NCI-H2171 treated with DMSO at 0.1 percent for 48 hours (cell line): ENCODE measurements at regions not wholly inside any gene's neighbourhood (a gene's known extent, or its start where the extent isn't known, plus 50 kb on each side); places are given as distances from the start of the nearest gene placed in this dataset.
"Not testable (repeated sequence)": the region's sequence is repeated elsewhere in the genome, so short reads cannot be mapped to it uniquely, and the experiment has no call there.

Experiments used
- DNase-seq: peaks from one replicate; lab custom pipeline; 2025; lab: John Stamatoyannopoulos, UW

DNA sequence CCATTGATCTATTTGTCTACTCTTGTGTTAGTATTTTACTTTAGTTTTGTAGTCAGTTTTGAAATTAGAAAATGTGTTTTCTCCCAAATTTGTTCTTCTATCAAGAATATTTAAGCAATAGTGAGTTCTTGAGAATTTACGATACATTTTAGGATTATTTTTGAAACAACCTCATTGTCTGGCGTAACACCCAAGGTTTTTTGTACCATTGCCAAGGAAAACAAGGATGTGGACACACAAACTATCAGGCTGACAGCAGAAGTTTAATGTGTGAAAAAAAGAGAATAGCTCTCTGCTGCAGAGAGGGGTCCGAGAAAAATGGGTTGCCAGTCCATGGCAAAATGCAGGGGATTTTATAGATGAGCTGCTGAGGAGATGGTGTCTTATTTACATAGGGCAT lies 865.1 kb upstream of the CNTN5 start:
- no peak for DNase-seq

DNA sequence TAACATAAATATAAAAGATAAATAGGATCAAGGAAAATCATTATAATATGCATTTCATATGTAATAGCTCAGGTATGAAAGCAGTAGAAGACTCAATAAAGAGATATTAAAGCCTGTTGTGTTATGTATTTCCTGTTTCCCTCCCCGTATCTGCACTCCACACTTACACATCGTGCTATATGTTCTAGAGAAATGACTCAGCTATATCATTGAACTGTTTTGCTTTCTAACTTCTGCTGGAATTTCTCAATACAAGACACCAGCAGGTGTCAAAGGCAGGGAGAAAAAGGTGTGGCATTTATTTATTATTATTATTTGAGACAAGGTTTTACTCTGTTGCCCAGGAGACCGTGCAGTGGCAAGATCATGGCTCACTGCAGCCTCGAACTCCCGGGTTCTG lies 842.8 kb upstream of the CNTN5 start:
- no peak for DNase-seq

DNA sequence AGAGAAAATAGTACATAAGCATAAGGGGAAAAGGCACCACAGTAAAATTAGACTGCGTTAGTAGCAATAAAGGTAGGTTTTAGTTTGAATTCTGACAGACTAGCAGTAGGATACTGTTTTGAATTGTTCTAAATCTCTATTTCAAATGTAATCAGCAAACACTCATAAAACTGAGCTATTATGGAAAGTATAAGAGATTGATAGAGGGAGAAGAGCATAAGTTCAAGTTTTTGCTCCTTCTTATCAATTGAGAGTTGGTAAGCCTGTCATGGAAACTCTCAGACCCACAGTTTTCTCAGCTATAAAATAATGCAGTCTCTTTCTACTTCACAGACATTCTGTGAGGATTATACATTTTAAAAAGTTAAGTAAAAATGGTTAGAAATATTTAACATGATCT lies 840.2 kb upstream of the CNTN5 start:
- peak; percentile 71 for DNase-seq

DNA sequence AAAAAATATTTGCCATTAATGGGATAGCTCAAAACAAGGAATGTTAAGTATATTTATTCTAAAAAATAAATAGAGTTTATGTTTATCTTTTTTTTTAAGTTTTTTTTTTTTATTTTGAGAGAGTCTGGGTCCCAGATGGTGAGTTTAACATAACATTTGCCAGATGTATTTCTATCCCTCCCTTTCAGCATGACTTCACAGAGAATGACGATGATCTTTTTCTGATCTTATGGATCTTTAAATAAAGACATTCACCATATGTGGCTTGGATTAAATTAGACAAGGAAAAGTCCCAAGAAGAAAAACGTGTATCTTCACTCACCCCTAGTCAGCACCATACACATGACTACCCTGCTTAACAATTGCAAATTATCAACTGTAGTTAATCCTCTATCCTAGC lies 839.8 kb upstream of the CNTN5 start:
- peak; percentile 90 for DNase-seq

DNA sequence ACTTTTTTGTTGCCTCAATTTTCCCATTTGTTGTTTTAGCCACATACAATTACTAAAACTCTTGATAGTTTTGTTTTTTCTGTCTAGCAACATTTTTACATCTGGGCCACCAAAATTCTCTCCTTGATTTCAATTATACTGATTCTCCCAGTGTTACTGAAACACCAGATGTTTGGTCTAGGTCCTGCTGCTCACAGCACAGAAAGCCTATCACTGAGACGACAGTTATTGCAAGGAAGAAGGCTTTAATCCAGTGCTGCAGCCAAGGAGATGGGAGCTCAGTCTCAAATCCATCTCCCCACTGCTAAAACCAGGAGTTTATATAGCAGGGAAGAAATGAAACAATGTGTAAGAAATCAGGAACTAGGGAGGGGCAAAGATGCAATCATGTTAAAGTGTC lies 837.7 kb upstream of the CNTN5 start:
- DNase-seq = peak; percentile 61

DNA sequence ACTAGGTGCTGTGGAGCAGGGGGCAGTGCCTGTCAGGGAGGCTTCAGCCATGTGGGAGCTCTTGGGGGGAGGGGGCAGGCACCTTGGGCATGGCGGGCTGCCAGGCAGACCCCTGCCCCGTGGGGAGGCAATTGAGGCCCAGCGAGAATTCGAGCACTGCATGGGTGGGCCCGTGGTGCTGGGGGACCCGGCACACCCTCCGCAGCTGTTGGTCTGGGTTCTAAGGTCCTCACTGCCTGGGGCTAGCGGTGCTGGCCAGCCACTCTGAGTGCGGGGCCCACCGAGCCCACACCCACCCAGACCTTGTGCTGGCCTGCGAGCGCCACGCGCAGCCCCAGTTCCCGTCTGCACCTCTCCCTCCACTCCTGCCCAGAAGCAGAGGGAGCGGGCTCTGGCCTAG lies 835.5 kb upstream of the CNTN5 start:
- DNase-seq = no peak

DNA sequence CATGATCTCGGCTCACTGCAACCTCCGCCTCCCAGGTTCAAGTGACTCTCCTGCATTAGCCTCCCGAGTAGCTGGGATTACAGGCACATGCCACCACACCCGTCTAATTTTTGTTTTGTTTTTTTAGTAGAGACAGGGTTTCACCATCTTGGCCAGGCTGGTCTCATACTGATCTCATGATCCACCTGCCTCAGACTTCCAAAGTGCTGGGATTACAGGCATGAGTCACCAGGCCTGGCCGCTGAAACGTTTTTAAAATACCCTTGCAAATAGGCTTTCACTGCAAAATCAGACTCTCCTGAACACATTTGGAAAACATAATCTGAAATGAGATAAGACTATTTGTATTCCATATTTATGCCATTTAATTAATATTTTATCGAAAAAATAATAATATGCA lies 826.1 kb upstream of the CNTN5 start:
- DNase-seq = no peak

DNA sequence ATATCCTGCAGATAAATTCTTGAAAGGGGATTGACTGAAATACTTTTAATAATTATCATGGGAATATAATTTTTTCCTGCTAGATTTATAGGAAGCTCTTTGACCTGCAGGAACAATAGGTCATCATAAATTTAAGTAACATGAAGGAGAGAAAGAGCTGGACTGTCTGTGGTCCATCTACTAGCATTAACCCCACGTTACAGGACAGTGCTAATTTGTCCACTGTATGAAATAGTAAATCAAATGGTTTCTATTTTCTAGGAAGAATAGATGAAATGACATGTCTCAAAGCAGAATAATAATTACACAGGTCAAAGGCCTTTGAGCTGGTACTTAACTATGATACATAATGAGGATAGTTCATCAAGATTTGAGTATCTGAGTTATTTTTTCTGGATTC lies 825.4 kb upstream of the CNTN5 start:
- no peak for DNase-seq

DNA sequence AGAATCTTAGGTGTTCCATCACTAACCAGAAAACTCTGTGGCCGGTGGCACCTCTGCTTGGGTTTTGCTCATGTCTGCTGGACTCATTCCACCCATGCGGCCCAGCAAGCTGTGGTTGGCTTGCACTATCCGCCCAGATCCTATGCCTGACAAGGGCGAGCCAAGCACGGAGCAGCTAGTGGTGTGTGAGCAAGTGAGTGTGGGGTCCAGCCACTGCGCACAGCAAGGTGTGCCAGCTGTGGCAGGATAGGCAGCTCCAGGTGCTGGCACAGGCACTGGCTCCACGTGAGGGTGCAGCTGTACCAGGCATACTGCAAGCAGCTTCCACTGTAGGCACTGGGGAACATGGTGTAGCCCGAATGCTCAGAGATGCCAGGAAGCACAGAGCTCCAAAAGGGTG lies 813.7 kb upstream of the CNTN5 start:
- DNase-seq = no peak

DNA sequence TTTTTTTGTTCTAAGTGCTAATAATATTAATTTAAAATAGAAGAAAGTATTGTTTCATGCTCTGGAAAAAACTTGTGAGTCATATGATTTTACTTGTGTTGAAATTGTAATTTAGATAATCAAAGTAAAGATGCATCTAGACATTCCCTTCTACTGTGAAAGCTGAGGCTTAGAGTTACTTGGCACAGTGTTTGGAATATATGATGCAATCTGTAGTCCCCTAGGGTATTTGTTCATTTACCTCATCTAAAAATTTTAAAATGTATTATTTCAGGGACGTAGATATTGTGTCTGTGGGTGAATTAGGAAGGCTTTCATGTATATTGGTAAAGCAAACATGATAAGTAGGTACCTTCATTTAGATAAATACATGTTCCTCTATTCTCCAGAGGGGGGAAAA lies 793.5 kb upstream of the CNTN5 start:
- no peak for DNase-seq

DNA sequence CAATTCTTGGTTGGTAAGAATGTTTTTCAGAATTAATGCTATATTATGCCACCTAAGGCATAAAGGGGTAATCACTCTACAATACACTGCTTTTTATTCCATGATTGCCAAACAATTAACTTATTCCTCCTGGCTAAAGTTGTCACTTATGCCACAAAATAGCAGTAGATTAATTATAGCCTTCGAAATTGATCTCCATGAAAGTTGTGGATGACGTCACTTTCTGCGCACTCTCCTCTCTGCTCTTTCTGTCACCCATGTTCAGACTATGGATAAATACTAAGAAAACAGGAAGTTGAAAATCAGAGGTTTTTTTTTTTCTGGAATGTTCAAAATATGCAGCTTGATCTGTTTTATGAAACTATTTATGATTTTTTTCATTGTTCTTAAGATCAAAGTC lies 790.1 kb upstream of the CNTN5 start:
- no peak for DNase-seq

DNA sequence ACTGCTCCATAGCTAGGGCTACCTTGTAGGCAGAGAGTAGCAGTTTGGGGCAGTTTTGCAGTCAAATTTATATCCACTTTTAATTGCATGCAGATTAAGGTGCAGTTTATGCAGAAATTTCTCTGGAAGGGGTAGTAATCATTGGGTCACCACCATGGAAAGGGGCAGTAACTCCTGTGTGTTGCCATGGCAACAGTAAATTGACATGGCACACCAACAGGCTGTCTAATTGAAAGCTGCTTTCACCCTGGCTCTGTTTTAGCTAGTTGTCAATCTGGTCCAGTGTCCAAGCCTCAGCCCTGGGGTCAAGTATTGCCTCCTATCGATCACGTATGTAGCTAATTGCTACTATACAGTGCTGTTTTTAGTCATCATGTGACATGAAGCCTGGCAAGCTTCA lies 786.1 kb upstream of the CNTN5 start:
- DNase-seq = no peak

DNA sequence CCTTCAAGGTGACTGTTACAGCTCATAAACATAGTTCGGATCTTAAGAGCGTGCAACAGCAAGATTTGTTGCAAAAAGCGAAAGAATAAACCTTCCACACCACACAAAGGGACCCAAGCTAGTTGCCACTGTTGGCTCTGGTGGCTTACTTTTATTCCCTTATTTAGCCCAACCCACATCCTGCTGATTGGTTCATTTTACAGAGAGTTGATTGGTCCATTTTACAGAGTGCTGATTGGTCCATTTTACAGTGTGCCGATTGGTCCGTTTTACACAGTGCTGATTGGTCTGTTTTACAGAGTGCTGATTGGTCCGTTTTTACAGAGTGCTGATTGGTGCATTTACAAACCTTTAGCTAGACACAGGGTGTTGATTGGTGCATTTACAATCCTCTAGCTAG lies 776.9 kb upstream of the CNTN5 start:
- no peak for DNase-seq

DNA sequence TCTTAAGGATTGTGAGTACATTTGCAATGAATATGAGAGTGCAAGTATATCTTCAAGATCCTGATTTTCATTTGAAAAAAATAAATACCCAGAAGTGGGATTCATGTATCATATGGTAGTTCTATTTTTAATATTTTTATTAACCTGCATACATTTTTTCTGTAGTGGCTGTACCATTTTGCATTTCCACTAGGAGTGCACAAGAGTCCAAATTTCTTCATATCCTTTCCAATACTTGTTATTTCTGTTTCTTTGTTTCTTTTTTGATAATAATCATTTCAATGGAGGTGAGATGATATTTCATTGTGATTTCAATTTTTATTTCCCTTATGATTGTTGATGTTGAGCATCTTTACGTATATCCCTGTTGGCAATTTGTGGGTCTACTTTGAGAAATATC lies 759.8 kb upstream of the CNTN5 start:
- DNase-seq = peak; percentile 11

DNA sequence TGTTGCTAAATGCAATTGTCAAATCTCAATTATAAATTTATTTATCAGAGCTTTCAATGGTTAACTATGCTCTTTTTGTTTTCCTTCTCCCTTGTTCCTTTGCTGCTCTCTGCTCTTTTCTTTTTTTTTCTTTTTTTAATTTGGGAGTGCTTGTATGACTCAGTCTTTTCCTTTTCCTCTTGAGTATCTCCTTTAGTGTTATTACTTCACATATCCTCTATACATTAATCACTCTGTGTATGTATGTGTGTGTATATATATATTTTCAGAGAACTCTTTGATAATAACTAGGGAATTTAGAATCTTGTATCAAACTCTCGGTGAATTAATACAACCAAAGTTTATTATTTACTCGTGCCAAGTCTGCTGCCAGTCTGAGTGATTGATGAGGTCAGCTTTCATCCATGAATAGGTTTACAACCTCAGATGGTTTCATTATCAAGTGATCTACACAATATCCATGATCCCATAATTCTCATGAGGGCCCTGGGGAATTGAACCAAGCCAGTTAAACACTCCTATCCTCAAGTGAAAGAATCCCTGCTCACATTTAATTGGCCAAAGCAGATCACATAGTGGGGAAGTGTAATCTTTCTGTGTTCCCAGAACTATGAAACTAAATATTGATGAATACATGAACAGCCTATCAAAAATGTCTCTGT lies 743.4 kb upstream of the CNTN5 start:
- DNase-seq = peak; percentile 81

DNA sequence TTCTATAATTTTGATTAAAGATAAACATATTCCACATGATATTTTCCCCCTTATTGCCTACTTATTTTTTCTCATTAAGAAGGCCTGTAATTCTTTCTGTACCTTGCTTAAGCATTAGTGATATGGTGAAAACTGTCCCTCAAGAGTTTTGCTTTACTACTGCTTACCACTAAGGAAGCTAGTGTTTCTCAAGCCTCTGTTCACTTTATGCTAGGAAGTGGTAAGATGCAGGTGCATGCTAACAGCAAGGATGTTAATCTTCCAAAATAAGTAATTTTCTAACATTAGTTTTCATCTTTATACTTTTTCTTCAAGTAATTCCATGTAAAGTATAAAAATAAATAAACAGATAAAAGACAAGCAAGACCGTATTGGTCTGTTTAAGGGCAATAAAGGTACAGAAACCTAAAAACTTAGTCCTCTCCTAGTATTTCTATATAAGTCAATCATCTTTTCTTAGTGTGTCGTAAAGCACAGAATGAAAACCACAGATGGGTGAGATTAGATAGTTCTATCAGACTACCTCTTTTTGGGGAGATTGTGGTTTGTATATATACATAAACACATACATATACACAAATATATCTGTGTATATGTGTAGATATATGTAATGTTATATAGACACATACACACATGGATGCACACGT lies 731.0 kb upstream of the CNTN5 start:
- DNase-seq = no peak

DNA sequence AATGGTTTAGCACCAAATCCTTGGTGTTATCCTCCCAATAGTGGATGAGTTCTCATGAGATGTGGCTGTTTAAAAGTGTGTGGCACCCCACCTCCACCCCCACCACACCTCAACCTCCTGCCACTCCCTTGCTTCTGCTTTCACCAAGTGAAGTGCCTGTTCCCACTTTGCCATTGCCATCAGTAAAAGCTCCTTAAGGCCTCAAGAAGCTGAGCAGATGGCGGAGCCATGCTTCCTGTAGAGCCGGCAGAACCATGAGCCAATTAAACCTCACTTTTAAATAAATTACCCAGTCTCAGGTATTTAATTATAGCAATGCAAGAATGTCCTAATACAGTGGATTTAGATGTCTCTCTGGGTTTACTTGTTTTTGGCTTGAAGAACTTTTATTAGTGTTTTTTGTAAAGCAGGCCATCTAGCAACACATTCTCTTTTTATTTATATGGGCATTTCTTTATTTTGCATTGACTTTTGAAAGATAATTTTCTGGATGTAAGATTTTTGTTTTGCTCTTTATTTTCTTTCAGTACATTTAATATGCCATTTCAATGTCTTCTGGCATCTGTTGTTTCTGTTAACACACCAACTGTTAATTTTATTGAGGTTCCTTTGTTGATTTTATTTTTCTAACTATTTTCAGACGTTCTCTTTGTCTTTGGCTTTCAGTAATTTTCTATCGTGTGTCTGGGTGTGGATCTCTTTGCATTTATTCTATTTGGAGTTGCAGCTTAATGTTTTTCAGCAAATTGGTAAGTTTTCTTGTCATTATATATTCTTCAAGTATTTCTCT lies 724.5 kb upstream of the CNTN5 start:
- DNase-seq = peak; percentile 78

DNA sequence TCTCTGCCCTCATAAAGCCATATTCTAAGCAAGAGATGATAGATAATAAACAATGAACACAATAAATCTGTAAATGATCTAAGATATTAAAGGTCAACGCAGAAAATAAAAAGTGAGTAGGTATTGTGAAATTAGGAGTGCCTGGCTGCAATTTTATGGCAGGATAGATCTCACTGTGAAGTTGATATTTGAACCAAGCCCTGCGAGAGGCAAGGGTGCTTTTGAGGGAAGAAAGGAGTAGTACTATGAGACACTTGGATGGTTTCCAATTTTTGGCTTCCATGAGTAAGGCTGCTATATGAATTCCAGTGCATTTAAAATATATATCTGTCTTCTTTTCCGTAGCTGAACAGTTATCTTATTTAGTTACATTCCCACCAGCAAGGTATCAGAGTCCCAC lies 720.0 kb upstream of the CNTN5 start:
- DNase-seq = peak; percentile 18

DNA sequence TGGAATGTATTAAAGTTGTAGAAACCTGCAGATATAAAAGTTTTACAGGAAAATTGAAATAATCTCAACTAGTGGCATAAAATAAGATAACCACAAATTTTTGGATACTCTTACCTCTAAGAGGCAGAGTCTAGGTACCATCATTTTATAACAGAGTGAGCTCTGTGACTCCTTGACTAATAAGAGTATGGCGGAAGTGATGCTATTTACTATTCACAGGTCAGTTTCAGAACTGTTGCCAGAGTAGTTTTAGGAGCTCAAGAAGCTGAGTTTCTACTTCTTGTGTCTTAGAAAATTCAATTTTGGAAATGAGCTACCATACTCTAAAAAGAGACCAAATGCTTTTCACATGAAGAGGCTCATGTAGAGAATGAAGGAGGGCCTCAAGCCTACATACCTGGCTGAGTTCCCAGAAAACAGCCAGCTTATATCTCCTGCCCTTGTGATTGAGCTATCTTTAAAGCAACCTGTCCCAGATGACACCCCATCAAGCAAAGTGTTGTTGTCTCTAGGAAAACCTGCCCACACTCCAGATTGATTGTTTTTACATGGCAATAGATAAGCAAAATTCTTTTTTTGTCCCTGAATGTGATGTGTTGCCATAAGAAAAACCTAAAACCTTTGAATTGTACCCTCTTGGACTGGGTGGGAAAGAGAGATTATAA lies 712.8 kb upstream of the CNTN5 start:
- DNase-seq = peak; percentile 69

DNA sequence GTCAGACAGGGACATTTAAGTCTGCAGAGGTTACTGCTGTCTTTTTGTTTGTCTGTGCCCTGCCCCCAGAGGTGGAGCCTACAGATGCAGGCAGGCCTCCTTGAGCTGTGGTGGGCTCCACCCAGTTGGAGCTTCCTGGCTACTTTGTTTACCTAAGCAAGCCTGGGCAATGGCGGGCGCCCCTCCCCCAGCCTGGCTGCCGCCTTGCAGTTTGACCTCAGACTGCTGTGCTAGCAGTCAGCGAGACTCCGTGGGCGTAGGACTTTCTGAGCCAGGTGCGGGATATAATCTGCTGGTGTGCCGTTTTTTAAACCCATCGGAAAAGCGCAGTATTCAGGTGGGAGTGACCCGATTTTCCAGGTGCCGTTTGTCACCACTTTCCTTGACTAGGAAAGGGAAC lies 690.4 kb upstream of the CNTN5 start:
- not testable (repeated sequence) for DNase-seq

DNA sequence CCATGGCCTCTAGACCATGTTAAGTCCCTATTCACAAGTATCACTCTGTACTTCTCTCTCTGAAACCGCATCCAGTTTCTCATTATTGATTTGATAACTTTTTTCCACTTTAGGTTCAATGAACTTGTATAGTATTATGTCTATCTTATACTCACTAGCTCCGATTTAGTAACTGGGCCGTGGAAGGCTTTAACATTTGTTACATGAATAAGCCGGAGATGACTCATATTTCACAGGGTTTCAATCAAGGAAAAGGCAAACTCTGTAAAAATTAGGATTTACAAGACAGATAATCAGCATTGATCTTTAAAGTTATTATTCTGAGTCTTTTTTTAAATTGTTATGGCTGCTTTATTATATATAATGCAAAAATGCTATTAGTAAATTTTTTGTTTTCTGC lies 662.2 kb upstream of the CNTN5 start:
- DNase-seq = no peak

DNA sequence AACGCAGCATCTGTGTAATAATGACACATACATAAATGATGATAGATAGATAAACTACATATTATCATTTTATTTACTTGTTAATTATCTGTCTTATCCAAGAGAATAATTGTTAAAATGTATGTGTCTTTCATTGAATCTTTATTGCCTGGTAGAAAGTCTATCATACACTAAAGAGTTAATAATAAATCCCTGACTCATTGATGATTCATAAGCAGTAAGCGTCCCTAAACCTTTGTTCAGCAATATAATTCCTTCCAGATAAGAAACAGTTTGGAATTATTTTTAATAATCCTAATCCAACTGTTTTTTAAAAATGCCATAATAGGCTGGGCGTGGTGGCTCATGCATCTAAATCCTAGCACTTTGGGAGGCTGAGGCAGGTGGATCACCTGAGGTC lies 655.6 kb upstream of the CNTN5 start:
- DNase-seq = no peak

DNA sequence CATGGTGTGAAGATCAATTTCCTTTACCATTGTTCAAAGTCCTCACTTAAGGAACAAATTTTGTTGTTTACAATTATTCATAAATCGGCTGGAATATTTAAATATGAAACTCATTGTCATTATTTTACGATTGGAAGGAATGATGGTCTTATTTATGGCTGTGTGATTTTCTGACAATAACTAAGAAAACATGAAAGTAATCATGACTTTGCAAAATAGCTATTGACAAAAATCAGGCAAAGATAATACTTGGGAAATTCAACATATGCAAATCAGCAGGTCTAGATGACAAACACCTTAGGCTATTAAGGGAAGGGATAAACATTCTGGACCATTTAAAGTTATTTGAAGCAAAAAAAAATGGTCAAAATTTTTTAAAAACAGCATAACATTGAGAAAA lies 654.8 kb upstream of the CNTN5 start:
- DNase-seq = no peak
